PFSK-1 (cell line): ENCODE measurements at regions not wholly inside any gene's neighbourhood (a gene's known extent, or its start where the extent isn't known, plus 50 kb on each side); places are given as distances from the start of the nearest gene placed in this dataset.

Source experiments
- FOXP2 ChIP-seq: optimal IDR thresholded peaks from 2 replicates; pipeline ENCODE3; 2011; ENCODE audit warnings: borderline replicate concordance, control low read depth, inconsistent platforms; ENCODE audit not compliant: insufficient read depth; ENCODE audit errors: extremely low read length, extremely low read depth
- POLR2AphosphoS5 ChIP-seq: IDR thresholded peaks from 2 replicates; pipeline ENCODE4 v1.6.1; 2012; ENCODE audit warnings: low read depth, mild to moderate bottlenecking, control low read depth, low read length, moderate library complexity
- SIN3A ChIP-seq: IDR thresholded peaks from 2 replicates; pipeline ENCODE4 v1.6.1; 2012; ENCODE audit warnings: mild to moderate bottlenecking, low read length, moderate library complexity, borderline replicate concordance; ENCODE audit not compliant: insufficient read depth
- TAF1 ChIP-seq: IDR thresholded peaks from 2 replicates; pipeline ENCODE4 v1.6.1; 2012; ENCODE audit warnings: low read length, control low read depth, borderline replicate concordance; ENCODE audit not compliant: insufficient read depth
- TF ChIP-seq, protein P1 (sequence below), 2 experiments: IDR thresholded peaks; 2 replicates each; pipeline versions ENCODE4 v1.6.1 to v1.8.0; 2011 to 2012; ENCODE audit warnings: low read depth in 2 of 2, low read length in 2 of 2, control low read depth in 1 of 2, inconsistent platforms in 1 of 2, mild to moderate bottlenecking in 1 of 2, moderate library complexity in 1 of 2; ENCODE audit not compliant: insufficient read depth in 1 of 2

GRCh38 chr9:7567687-7568086 lies 231.9 kb downstream of the DMAC1 start:
- no peak for TF ChIP-seq TAF1
- TF ChIP-seq SIN3A, result no peak
- TF ChIP-seq, protein P1, sequence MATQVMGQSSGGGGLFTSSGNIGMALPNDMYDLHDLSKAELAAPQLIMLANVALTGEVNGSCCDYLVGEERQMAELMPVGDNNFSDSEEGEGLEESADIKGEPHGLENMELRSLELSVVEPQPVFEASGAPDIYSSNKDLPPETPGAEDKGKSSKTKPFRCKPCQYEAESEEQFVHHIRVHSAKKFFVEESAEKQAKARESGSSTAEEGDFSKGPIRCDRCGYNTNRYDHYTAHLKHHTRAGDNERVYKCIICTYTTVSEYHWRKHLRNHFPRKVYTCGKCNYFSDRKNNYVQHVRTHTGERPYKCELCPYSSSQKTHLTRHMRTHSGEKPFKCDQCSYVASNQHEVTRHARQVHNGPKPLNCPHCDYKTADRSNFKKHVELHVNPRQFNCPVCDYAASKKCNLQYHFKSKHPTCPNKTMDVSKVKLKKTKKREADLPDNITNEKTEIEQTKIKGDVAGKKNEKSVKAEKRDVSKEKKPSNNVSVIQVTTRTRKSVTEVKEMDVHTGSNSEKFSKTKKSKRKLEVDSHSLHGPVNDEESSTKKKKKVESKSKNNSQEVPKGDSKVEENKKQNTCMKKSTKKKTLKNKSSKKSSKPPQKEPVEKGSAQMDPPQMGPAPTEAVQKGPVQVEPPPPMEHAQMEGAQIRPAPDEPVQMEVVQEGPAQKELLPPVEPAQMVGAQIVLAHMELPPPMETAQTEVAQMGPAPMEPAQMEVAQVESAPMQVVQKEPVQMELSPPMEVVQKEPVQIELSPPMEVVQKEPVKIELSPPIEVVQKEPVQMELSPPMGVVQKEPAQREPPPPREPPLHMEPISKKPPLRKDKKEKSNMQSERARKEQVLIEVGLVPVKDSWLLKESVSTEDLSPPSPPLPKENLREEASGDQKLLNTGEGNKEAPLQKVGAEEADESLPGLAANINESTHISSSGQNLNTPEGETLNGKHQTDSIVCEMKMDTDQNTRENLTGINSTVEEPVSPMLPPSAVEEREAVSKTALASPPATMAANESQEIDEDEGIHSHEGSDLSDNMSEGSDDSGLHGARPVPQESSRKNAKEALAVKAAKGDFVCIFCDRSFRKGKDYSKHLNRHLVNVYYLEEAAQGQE (IDR thresholded peaks at IDR 0.05; ENCODE audit: insufficient read depth in 1 of 2, low read depth in 2 of 2, low read length in 2 of 2), result no peak
- TF ChIP-seq FOXP2, result no peak
- no peak for TF ChIP-seq POLR2AphosphoS5

DNA sequence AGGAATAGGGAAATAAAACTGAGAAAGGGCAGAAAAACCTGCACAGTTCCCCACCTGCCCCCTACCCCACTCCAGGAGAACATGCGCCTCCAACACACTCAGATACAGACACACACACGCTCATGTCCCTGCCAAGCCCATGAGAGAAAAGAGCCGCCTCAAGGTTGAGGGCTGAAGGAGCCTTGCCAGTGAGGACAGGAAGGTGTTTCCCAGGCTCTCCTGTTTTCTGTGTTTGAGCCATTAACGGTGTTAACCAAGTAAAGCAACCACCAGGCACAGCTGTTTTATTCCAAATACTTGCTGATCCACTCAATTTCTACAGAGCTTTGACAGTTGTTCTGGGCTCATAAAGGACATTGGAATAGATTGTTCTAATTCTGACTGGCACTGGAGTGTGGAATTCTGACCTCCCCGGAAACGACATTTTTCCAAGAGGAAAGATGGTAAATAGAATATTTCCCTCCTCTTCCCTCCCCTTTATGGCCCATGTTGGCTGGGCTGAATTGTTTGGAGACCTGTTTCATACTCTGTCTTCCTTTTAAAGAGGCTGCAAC lies 238.0 kb downstream of the DMAC1 start:
- TF ChIP-seq SIN3A (no peak), POLR2AphosphoS5 (no peak), TAF1 (no peak), FOXP2 (no peak)
- TF ChIP-seq, protein P1 (IDR thresholded peaks at IDR 0.05; ENCODE audit: insufficient read depth in 1 of 2, low read depth in 2 of 2, low read length in 2 of 2), result no peak

DNA sequence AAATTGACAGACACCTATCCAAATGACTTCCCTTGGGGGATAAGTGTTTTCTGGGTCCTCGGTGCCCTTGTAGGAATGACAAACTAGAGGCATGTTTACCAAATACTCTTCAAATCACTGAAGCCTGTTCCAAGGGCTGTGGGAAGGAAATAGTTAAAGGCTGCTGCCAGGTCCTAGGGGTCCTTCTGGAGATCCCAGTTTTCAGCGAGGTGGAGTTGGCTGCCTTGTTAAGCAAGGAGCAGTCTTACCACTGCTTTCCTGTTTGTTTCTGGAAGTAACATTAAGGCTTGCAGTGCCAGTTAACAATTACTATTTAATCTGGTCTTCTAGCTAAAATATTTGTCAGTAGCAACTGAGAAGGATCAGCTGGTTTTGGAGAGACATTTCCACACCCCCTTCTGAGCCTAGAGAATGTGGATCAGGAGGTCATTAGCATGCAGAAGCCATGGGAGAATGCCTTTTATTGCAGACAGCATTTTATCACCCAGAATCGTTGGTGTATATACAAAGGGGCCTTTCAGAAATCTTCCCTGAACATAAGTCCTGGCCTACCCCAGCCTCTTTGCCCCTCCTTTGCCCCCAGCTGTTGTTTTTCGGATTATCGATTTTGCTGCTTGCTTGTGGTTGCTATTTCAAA lies 238.8 kb downstream of the DMAC1 start:
- TF ChIP-seq SIN3A, result no peak
- no peak for TF ChIP-seq POLR2AphosphoS5
- no peak for TF ChIP-seq TAF1
- TF ChIP-seq, protein P1 (IDR thresholded peaks at IDR 0.05; ENCODE audit: insufficient read depth in 1 of 2, low read depth in 2 of 2, low read length in 2 of 2), result no peak
- TF ChIP-seq FOXP2, result no peak

DNA sequence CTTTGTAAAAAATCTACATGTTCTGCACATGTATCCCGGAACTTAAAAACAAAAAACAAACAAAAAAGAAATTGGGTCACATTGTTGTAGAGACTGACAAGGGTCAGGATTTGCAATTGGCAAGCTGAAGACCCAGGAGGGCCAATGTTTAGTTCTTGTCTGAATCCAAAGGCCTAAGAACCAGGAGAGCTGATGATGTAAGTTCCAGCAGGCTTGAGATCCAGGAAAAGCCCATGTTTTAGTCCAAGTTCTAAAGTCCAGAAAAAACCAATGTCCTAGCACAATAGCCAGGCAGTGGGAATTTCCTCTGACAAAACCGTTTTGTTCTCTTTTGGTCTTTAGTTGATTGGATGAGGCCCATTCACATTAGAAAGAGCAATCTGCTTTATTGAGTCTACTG lies 244.9 kb downstream of the DMAC1 start:
- TF ChIP-seq TAF1 (no peak), FOXP2 (no peak), SIN3A (no peak), POLR2AphosphoS5 (no peak)
- TF ChIP-seq, protein P1 (IDR thresholded peaks at IDR 0.05; ENCODE audit: insufficient read depth in 1 of 2, low read depth in 2 of 2, low read length in 2 of 2), result no peak
